ENCODE measurements at regions not wholly inside any gene's neighbourhood (a gene's known extent, or its start where the extent isn't known, plus 50 kb on each side); places are given as distances from the start of the nearest gene placed in this dataset.
"Not testable (repeated sequence)": the region's sequence is repeated elsewhere in the genome, so short reads cannot be mapped to it uniquely, and the experiment has no call there.

GRCh38 chr6:140040396-140040795 is 665.9 kb upstream of the CITED2 start:
- no peak for DNase-seq (ENCODE audit: low spot score)

- no peak for DNase-seq (ENCODE audit: low spot score)
Observed at GRCh38 chr6:140039364-140039763, 664.9 kb upstream of the CITED2 start.

GRCh38 chr6:140036196-140036595 is 661.7 kb upstream of the CITED2 start:
- no peak for DNase-seq (ENCODE audit: low spot score)

- no peak for DNase-seq (ENCODE audit: low spot score)
Observed at GRCh38 chr6:140032189-140032588, 657.7 kb upstream of the CITED2 start.

- DNase-seq (ENCODE audit: low spot score), result no peak
Observed at GRCh38 chr6:140029551-140029950, 655.1 kb upstream of the CITED2 start.

- no peak for DNase-seq (ENCODE audit: low spot score)
Observed at GRCh38 chr6:140027219-140027618, 652.8 kb upstream of the CITED2 start.

GRCh38 chr6:140026546-140026945 is 652.1 kb upstream of the CITED2 start:
- DNase-seq (ENCODE audit: low spot score), result no peak

- DNase-seq (ENCODE audit: low spot score), result no peak
Observed at GRCh38 chr6:140025171-140025570, 650.7 kb upstream of the CITED2 start.

- DNase-seq (ENCODE audit: low spot score), result no peak
Observed at GRCh38 chr6:140020207-140020791, 645.9 kb upstream of the CITED2 start.

- no peak for DNase-seq (ENCODE audit: low spot score)
Observed at GRCh38 chr6:140018588-140018987, 644.1 kb upstream of the CITED2 start.

GRCh38 chr6:140017470-140017869 is 643.0 kb upstream of the CITED2 start:
- no peak for DNase-seq (ENCODE audit: low spot score)

GRCh38 chr6:140012150-140012549 is 637.7 kb upstream of the CITED2 start:
- DNase-seq (ENCODE audit: low spot score), result no peak

- no peak for DNase-seq (ENCODE audit: low spot score)
Observed at GRCh38 chr6:140011537-140011936, 637.1 kb upstream of the CITED2 start.

GRCh38 chr6:140009286-140009685 is 634.8 kb upstream of the CITED2 start:
- no peak for DNase-seq (ENCODE audit: low spot score)

- no peak for DNase-seq (ENCODE audit: low spot score)
Observed at GRCh38 chr6:140007525-140007924, 633.1 kb upstream of the CITED2 start.

- no peak for DNase-seq (ENCODE audit: low spot score)
Observed at GRCh38 chr6:140003217-140003616, 628.8 kb upstream of the CITED2 start.

- no peak for DNase-seq (ENCODE audit: low spot score)
Observed at GRCh38 chr6:140002396-140003022, 628.1 kb upstream of the CITED2 start.

GRCh38 chr6:140001821-140002341 is 627.4 kb upstream of the CITED2 start:
- DNase-seq (ENCODE audit: low spot score), result no peak

GRCh38 chr6:140001005-140001404 is 626.6 kb upstream of the CITED2 start:
- no peak for DNase-seq (ENCODE audit: low spot score)

GRCh38 chr6:139999661-140000060 is 625.2 kb upstream of the CITED2 start:
- DNase-seq (ENCODE audit: low spot score), result not testable (repeated sequence)

- DNase-seq (ENCODE audit: low spot score), result not testable (repeated sequence)
Observed at GRCh38 chr6:139998478-139998877, 624.0 kb upstream of the CITED2 start.

GRCh38 chr6:139996253-139996834 is 621.9 kb upstream of the CITED2 start:
- DNase-seq (ENCODE audit: low spot score), result no peak

GRCh38 chr6:139994998-139995397 is 620.5 kb upstream of the CITED2 start:
- DNase-seq (ENCODE audit: low spot score), result no peak
